ENCODE measurements at regions not wholly inside any gene's neighbourhood (a gene's known extent, or its start where the extent isn't known, plus 50 kb on each side); places are given as distances from the start of the nearest gene placed in this dataset.

DNA sequence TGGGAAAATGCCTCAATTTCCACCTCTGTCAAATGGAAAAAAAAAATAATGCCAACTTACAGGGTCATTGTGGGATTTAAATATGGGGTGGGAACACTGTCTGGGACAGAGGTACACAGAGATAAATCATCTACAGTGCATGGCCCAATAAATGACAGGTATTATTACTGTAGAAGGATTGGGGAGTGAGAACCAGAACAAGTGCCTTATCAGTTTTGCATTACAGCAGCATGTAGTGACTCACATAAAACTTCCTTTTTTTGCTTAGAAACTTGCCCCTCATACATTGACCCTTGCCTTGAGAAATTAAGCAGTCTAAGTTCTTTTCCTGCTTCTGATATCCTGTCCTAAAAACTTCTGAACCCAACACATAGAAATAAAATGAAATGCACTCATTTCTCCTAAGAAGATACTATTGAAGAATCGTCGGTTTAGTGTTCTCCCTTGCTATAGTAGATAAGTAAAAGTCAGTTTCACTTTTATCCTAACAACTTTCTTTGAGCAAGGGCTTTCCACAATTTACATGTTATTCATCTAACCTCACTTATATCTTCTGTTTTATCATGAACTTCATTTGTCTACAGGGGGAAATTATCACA, 121.0 kb upstream of the HAAO start:
- no peak for DNase-seq

DNA sequence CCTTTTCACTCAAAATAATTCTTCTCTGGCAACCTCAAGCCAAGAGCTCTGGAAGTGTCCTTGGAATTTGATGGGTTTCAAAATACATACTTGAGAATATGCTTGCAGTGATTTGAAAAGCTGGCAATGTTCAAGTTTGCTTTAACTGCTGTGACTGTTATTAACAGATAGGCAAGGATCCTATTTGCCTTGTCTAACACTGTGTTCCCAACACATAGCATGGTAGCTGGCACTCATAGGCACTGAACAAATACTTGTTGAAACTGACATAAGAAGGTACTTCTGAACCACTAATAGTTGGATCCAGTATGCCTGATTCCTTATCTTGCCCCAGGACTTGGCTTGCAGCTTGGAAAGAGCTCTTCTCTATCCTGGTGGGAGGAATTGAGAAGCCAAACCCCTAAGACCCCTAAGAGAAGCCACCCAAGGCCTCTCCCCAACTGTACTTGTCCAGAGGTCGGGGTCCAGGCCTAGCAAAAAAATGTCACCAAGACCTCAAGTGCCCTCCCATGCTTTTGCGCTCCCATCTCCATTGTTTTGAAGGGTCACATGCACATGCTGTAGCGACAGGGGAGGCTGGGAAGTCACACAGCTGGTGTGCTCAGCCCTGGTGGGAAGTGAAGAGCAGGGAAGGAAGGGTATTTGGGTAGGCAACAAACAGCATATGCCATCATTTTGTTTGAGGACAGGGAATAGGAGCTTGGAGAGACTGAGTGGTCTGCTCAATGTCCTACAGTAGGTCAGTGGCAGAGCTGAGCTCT, 118.4 kb upstream of the HAAO start:
- no peak for DNase-seq

DNA sequence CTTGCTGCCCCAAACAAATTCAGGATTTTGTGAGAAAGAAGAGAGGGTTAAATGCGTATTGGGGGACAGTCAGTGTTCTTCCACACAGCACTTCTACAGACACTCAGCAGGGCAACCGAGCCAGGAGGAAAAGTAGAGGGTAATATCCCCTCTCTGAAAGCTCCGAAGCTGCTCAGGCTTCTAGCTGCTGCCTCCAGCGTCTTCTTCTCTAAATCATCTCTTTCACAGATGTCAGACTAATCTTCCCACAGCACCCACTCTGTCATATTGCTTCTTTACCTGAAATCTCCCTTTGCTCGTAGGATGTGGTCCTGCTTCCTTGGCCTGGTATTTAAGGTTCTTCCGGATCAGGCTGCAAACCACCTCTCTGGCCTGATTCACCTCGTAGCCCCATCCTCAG, 117.6 kb upstream of the HAAO start:
- no peak for DNase-seq

DNA sequence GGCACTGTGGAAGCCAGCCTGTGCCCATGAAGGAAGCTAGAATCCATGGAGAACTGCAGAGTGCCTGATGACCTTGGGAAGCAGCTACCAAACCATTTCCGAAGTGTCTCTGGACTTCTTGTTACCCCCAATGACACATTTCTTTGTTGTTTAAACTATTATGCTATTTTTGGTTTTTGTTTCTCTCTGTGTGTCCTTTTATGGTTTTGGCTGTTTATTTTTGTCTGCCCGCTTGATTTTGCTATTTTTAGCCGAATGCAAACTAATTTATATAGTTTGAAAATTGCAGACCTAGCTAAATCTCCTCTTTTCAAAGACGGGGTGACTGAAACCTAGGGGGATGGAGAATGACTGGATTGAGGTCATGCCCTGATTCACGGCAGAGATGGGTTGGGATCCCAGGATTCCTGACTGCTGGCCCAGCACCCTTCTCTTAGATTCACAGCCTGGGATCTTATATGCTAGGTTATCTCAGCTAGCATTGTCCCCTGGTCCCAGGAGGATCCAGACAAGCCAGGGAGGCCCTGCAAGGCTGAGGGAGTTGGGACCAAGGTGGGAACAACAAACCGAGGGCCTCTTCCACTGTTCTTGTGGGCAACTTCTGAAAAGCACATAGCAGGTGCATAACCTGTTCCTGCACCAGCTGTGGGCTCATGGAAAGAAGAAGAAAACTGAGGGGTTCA, 116.3 kb upstream of the HAAO start:
- DNase-seq: no peak

DNA sequence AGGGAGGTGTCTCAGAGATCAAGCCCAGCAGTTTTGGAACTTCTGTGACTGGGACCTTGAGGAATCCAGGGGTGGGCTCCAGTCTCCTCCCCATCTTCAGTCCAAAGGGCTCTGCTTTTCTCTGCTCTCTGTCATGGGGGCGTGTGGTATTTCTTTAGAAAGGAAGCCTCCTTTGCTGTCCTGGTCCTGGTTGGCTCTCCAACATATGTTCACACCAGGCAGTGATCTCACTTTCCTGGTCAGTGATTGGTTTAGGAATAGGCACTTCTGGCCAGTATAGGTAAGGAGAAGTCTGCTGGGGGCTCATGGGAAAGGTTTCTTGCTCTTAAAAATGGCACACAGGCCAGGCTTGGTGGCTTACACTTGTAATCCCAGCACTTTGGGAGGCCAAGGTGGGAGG, 115.5 kb upstream of the HAAO start:
- DNase-seq: no peak

DNA sequence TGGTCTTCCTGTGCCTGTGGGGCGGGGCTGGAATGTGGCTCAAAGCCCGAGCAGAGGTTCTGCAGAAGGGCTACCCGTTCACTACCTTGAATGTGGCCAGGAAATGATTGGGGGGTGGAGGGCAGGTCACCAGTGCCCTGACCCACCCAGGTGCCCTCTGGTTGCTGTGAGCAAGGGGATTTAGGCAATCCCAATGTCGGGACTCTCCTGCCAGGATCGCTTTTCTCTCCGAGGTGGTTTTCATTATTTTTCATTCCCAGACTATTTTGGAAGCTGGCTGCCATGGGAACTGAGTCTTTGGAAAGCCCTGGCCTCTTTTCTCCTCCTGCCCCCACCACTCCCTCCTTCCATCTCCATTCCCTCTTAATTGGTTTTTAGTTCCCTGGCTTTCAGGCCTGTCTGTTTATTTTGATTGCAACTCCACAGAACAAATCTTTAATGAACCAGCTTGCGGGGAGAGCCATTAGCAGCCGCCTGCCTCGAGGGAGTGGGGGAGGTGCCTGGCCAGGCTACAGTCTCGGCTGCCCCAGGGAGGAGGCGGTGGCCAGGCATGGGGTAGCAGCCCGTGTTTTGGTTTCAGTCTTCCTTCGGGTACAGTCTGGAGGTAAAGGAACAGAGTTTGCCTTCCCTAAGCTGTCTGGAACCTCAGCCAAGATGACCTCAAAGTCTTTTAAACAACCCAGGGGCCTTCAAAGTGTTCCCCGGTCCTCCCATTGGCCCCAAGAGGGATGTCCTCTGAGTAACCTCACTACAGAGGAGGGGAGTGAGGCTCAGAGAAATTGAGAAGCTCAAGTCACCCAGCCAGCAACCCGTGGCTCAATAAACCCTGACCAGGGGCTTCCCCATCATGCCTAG, 114.4 kb upstream of the HAAO start:
- DNase-seq: no peak

DNA sequence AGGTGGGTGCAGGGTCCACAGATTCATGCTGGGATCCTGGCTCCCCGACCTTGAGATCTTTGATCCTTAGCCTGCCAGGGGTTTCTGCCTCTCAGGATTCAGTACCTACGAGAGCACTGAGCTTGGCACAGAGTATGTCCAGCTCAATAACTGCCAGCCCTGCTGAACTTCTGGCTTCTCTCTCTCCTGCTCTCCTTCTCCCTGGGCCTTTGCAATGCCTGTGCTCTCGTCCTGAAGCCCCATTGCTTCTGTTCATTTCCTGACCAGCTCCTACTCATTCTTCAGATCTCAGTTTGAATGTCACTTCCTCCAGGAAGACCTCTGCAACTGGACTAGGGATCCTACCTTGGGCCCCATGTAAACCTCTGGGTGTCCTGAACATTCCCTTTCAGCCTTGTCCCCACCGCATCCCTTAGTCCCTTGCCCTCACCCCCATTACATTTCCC, 113.8 kb upstream of the HAAO start:
- DNase-seq: no peak

DNA sequence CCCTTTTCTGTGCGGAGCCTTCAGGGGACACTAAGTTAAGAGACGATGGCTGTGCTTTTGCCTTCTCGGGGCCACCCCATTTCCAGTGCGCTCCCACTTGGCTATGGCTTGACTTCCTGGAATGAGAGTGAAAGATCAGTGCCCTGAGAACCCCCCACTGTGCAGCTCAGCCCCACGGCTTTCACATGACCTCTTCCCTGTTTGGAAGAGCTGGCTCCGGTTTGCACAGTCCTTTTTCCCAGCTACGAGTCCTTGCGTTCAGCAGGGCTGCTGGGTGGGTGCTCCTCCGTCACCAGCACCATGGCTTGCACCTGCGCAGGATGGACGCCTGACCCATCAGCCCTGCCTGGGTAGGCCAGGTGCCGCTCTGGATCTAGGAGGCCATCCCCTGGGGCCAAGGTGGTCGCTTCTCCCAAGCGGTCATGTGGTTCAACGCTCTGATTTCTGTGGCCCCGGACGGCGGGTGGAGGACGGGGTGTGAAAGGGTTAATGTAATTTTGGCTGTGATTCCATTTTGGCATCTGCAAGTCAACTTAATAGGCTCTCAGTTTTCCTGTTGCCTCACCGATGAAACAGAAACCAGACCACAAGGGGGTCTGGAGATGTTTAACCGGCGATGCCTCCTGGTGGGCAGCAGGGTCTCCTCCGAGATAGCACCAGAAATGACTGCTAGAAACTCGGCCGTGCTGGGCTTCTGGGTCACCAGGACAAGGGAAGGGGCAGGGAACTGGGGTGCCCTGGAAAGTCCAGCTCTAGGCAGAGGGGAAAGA, 113.1 kb upstream of the HAAO start:
- no peak for DNase-seq

DNA sequence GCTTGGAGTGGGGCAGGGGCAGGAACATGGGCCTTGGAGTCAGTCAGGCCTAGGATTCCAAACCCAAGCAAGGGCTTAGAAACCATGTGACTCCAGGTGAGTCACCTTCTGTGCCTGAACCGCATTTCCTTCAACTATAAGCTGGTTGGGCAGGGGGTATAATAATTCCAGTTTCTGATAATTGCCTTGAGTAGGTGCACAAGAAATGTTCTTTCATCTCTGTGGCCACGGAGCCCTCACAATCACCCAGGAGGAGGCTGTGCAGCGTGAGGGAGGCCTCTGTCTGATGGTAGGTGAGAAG, 112.1 kb upstream of the HAAO start:
- no peak for DNase-seq

DNA sequence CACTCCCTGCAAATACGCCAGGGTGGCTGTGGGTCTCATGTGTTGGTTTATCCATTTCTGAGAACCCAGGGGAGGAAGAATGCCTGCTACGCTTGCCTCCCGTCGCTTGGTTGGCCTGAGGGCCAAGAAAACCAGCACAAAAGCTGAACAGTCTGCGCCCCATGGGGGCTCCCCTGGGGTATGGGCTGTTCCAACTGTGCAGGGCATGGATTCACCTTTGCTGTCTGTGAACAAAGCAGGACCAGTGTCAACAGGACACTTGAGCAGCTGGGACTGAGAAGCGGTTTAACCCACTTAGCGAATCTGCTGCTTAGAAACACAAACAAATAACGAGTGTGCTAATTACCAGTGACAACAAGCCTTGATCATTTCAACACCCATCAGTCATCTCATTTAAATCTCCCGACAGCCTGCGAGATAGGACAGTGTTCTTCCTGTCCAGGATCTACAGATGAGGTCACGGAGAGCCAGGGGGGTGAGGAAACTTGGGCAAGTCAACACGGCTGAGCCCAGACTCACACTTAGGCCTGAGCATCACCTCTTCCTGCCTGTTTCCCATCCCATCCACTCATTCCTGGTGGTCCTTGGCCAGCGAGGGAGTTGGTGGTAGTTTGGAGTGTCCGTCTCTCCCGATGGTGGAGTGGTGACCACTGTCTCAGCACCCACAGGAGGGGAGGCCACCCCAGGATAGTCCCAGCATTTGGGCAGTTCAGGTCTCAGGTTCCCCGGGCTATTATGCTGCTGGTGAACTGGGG, 111.6 kb upstream of the HAAO start:
- no peak for DNase-seq

DNA sequence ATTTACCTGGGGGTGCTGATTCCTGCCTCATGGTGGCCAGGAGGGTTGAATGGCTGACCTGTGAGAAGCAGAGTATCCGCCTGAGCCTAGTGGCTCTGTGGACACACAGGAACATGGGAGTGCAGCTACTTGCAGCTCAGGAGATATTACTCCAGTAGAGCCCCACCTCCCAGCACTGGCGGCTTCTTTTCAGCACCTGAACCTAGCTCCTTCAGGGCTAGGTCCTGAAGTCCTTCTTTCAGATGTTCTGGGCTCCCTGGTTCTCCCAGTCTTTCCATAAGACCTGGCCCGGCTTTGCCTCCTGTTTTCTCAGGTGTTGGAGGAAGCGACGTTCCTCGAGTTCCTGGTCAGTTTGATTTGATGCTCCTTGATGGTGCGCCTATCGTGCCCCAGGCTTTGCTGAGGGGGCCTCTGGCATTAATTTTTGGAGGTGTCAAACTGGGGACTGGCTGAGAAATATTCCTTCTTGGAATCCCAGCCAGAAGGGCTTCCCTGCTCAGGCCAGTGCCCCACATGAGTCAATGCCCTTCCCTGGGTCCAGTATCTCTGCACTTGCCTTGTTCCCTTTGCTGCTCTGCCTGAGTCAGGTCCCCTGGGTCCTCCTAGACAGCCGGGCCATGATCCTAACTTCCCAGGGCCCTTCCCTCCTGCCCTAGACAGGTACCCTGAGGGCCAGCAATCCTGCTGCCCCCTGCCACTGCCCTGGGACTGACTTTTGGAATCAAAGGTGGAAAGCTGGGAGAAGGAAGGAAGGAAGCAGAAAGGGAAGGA, 110.7 kb upstream of the HAAO start:
- no peak for DNase-seq

DNA sequence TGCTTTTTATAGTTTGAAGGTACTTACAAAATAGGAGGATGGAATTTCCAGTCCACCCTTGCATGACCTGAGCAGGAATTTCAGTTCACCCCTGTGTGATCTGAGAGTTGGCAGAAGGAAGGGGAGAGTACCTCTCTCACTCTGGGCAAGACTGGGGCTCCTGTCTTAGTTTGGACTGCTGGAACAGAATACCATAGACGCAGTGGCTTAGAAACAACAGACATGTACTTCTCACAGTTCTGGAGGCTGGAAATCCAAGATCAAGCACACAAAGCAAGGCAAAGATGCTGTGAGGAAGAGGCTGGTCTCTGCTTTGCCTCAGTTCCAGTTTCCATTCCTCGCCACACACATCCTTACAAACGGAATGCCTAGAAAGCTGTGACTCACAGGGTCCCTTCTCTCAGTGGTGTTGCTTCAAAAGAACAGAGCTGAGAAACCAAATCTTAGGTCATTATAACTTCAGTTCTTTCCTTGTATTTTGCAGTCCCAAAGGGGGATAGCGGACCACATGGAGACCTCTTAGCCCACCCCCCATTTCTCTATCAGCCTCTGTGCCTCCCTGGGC, 108.8 kb upstream of the HAAO start:
- no peak for DNase-seq

DNA sequence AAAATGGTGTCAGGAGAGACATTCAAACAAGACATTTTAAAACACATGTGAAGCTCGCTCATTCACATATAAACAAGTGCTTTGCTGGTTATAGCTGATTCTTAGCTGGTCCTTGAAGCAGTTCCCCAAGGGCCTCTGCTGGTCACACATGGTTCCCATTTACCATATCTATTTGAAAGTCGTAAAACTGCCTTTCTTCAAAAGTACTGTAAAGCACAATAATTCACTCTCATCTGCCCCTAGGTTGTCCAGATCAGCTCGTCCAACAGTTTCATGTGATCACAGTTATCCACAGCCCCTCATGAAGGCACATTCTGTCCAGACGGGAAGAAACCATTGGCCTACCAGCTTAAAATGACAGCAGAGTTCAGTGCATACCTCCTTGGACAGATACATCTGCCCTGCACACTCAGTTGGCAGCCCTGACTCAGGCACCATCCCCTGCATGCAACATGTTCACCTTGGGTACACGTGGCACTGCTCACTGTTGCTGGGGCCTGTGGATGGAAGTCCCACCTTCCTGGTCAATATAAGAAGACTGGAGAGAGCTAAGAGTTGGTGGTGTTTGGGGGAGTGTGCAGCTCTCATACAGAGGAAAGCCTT, 108.0 kb upstream of the HAAO start:
- DNase-seq: no peak

DNA sequence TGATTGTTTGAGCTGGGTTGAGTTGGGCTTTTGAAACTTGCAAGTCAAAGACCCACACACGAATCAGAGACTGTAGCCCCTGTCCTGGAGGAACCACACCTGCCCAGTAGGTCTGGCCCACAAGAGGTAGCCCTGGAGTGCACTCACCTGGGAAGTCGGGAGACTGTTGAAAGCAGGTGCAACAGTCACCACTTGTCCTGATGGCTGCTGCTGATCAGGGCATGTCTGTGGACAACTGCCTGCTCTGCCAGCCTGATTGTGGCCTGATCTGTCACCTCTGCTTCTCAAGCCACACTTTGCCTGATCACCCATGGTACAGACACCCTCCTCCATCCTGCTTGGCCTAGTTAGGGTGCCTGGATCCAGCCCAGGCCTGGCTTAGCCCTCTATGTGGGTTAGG, 105.0 kb upstream of the HAAO start:
- DNase-seq: no peak

DNA sequence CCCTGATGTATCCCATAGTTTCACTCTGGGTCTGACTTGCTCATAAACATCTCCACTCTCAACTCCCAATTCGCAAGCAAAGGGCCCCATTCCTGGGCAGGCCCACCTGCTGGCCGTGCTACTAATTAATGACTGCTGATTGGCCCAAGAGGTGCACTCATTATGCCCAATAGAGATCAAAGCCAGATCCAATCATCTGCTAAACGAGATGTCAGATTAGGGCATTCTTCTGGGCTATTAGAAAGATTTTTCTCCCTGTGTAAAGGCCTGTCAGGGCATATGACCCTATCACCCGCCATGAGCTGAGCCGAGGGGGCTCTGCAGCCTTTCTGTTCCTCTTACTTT, 103.4 kb upstream of the HAAO start:
- DNase-seq: no peak

DNA sequence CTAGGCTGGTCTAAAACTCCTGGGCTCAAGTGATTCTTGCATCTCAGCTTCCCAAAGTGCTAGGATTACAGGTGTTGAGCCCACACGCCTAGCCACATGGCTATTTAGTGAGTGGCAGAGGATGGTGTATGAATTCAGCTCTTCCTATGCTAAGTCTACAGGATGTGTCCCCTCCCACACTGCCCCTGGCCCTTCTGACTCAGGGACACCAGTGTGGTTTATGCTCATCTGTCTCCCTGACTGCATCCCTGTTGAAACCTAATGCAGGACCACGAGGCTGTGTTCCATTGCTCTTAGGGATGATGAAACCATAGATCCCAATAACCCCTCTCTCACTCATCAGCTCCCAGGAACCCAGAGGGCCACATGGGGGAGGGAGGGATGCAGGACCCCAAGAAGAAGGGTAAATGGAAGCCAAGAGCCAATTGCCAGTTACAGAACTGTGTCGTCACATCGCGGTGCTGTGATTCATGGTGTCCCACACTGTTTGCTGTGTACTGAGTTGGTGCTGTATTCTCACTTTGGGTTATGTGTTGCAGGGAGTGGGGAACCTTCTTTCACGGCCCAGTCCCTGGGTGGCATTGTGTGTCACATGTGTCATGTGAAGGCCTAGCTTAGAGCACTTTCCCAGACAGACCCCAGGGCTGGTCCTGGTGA, 102.9 kb upstream of the HAAO start:
- DNase-seq: no peak

DNA sequence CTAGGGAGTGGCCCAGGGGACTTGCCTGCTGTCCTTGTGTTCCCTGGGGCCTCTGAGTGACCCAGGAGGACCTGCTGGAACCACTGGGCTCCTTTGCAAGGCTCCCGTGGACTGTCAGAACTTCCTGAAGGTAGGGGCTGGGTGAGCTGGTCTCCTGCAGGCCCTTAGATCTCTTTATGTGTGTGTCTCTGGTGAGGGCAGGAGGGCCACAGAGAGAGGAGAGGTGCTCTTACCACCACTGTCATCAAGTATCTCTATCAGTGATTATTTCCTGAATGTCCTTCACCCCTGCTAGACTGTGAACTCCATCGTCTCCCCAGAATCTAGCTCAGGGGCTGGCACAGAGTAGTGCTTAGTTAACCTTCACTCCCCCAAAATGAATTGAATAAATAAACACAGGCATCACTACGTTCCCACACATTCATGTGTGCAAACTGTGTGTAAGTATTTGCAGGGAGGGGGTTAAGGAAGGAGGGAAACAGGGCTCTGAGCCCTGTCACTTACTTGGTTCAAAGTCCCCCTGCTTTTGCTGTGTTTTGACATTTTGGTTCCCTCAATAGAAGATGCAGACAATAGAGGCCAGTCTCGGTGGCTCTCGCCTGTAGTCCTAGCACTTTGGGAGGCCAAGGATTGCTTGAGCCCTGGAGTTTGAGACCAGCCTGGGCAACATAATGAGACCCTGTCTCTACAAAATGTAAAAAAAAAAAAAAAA, 100.8 kb upstream of the HAAO start:
- DNase-seq: no peak

DNA sequence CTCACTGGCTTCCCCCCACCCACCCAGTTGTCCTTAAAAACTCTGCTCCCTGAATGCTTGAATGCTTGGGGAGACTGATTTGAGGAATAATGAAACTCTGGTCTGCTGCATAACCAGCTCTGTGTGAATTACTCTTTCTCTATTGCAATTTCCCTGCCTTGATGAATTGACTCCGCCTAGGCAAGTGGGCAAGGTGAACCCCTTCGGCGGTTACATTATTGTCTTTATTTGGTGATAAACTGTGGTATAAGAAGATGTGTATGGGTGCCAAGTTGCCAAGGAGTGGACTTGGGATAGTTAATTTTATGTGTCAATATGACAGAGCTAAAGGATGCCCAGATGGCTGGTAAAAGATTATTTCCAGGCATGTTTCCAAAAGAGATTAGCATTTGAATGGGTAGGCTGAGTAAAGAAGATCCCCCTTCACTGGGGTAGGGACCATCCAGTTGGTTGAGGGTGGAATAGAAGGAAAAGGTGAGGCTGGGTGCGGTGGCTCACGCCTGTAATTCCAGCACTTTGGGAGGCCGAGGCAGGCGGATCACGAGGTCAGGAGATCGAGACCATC, 98.5 kb upstream of the HAAO start:
- DNase-seq: no peak

Data from CD4-positive, alpha-beta T cell treated with Interleukin-21 for 1 hour (primary cell).